Left ventricle myocardium inferior (tissue), 1 donor: ENCODE measurements at regions not wholly inside any gene's neighbourhood (a gene's known extent, or its start where the extent isn't known, plus 50 kb on each side); places are given as distances from the start of the nearest gene placed in this dataset.
A peak's percentile ranks its signal among the peaks of the same experiment; 100 is the strongest.

ENCODE experiments used
- DNase-seq: peaks from one replicate; pipeline ENCODE4 v3.0.0-alpha.2; 2020
- H3K27ac ChIP-seq: fragments of 200-600 bp; replicated peaks from 2 replicates; pipeline ENCODE4 v1.8.0; 2021
- H3K27me3 ChIP-seq: fragments of 200-600 bp; 2 replicates; pipeline ENCODE4 v1.8.0; 2021; ENCODE audit warnings: low read depth
- H3K36me3 ChIP-seq: fragments of 200-600 bp; 2 replicates; pipeline ENCODE4 v1.8.0; 2021
- H3K4me1 ChIP-seq: fragments of 200-600 bp; 2 replicates; pipeline ENCODE4 v1.8.0; 2021
- H3K4me3 ChIP-seq: fragments of 200-600 bp; 2 replicates; pipeline ENCODE4 v1.8.0; 2021; ENCODE audit warnings: mild to moderate bottlenecking, moderate library complexity
- H3K9me3 ChIP-seq: fragments of 200-600 bp; replicated peaks from 2 replicates; pipeline ENCODE4 v1.8.0; 2021
- CTCF ChIP-seq: fragments of 200-600 bp; IDR thresholded peaks from 2 replicates; pipeline ENCODE4 v1.8.0; 2021; ENCODE audit warnings: antibody characterized with exemption, mild to moderate bottlenecking, borderline replicate concordance
- intact Hi-C: fragments of 100-400 bp; cut with micrococcal nuclease; formaldehyde crosslinking; loops from one replicate; pipeline ENCODE4 v1.11.0; 2022
- donor health status: DM: no; HTN: yes; CAD: no; lungs with severe emphysema.

- H3K27ac ChIP-seq = no peak overlapping the region
- TF ChIP-seq CTCF = no peak
- no peaks in the 10 kb centered on the region for H3K4me1 ChIP-seq
- no peaks in the 10 kb centered on the region for H3K36me3 ChIP-seq
- DNase-seq = no peak
- peaks cover 8% of the 10 kb centered on the region for H3K9me3 ChIP-seq
- H3K4me3 ChIP-seq = no peak overlapping the region
- H3K27me3 ChIP-seq = peaks cover 11% of the 10 kb centered on the region
- intact Hi-C loops = no loop called here
Observed at GRCh38 chr13:102510072-102510471, 86.7 kb upstream of the TPP2 start.

- intact Hi-C loops = no loop called here
- H3K4me3 ChIP-seq = no peak overlapping the region
Observed at GRCh38 chr13:102508411-102508810, 88.4 kb upstream of the TPP2 start.

GRCh38 chr13:102504002-102504401, 92.8 kb upstream of the TPP2 start:
- TF ChIP-seq CTCF = no peak
- no peaks in the 10 kb centered on the region for H3K4me1 ChIP-seq
- H3K4me3 ChIP-seq = no peak overlapping the region
- no peak for DNase-seq
- H3K27me3 ChIP-seq = no peaks in the 10 kb centered on the region
- H3K9me3 ChIP-seq = peaks cover 7% of the 10 kb centered on the region
- H3K36me3 ChIP-seq = no peaks in the 10 kb centered on the region
- intact Hi-C loops = no loop called here
- no peak overlapping the region for H3K27ac ChIP-seq

More at GRCh38 chr13:102508411-102508810, 88.4 kb upstream of the TPP2 start:
- peaks cover 11% of the 10 kb centered on the region for H3K27me3 ChIP-seq
- no peak for TF ChIP-seq CTCF
- H3K36me3 ChIP-seq = no peaks in the 10 kb centered on the region
- H3K4me1 ChIP-seq = no peaks in the 10 kb centered on the region
- DNase-seq = no peak
- peaks cover 8% of the 10 kb centered on the region for H3K9me3 ChIP-seq
- H3K27ac ChIP-seq = no peak overlapping the region

GRCh38 chr13:102495663-102496062, 93.8 kb upstream of the FGF14 start:
- Histone ChIP-seq H3K27ac (no peak overlapping the region), H3K27me3 (peaks cover 3% of the 10 kb centered on the region), H3K4me1 (no peaks in the 10 kb centered on the region), H3K4me3 (no peak overlapping the region), H3K36me3 (no peaks in the 10 kb centered on the region), H3K9me3 (peaks cover 7% of the 10 kb centered on the region)
- intact Hi-C loops = no loop called here
- no peak for DNase-seq
- no peak for TF ChIP-seq CTCF

GRCh38 chr13:102487330-102487729, 85.5 kb upstream of the FGF14 start:
- TF ChIP-seq CTCF = no peak

GRCh38 chr13:102484329-102484728, 82.5 kb upstream of the FGF14 start:
- intact Hi-C loops = no loop called here
- H3K4me1 ChIP-seq = no peaks in the 10 kb centered on the region

More at GRCh38 chr13:102487330-102487729, 85.5 kb upstream of the FGF14 start:
- no peaks in the 10 kb centered on the region for H3K4me1 ChIP-seq
- peaks cover 5% of the 10 kb centered on the region for H3K9me3 ChIP-seq
- no peak overlapping the region for H3K27ac ChIP-seq
- intact Hi-C loops = no loop called here
- no peaks in the 10 kb centered on the region for H3K36me3 ChIP-seq
- H3K4me3 ChIP-seq = no peak overlapping the region
- DNase-seq = no peak
- H3K27me3 ChIP-seq = peaks cover 12% of the 10 kb centered on the region

More at GRCh38 chr13:102484329-102484728, 82.5 kb upstream of the FGF14 start:
- no peak for DNase-seq
- Histone ChIP-seq H3K27me3 (peaks cover 3% of the 10 kb centered on the region), H3K4me3 (no peak overlapping the region), H3K9me3 (peaks cover 5% of the 10 kb centered on the region), H3K27ac (no peak overlapping the region), H3K36me3 (no peaks in the 10 kb centered on the region)
- TF ChIP-seq CTCF = peak; percentile 19
